NCI-H146 (cell line): ENCODE measurements at regions not wholly inside any gene's neighbourhood (a gene's known extent, or its start where the extent isn't known, plus 50 kb on each side); places are given as distances from the start of the nearest gene placed in this dataset.
A peak's percentile ranks its signal among the peaks of the same experiment; 100 is the strongest.
"Not testable (repeated sequence)": the region's sequence is repeated elsewhere in the genome, so short reads cannot be mapped to it uniquely, and the experiment has no call there.

Source experiments
- DNase-seq: peaks from one replicate; lab custom pipeline; 2025; lab: John Stamatoyannopoulos, UW

- DNase-seq = no peak
Measured at GRCh38 chr3:139095803-139096466, 51.2 kb upstream of the PRR23C start.

DNA sequence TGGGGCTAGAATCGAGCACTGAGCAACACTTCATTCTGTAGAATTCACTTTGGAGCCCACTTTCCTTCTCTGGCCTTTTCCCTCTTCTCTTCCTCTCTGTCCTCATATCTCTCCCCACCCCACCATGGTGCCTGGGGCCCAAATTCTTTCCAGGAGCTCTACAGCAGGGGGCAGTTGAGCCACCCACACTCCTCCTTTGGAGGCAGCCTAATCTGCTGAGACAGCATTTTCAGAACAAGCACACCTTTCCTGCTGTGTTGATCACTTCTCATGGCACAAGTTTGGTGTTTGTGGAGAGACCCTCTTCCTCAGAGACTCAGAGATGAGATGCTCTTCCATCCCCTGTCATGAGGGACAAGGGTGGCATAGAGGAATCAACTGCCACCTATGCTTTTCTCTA, 52.0 kb upstream of the PRR23C start:
- no peak for DNase-seq

DNA sequence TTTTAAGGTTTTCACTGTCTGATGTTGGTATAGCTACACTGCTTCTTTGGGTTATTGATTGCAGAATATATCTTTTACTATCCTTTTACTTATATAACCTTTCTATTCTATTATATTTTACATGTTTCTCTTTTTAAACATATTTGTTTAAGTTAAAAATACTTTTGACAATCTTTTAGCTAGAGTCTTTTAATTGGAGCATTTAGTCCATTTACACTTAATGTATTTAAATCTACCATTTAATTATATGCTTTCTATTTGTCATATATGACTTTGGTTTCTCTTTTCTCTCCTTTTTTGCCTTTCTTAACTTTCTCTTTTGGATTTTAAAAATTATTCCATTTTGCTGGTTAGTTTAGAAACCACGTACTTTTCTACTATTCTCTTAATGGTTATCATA, 53.7 kb upstream of the PRR23C start:
- DNase-seq = no peak

DNA sequence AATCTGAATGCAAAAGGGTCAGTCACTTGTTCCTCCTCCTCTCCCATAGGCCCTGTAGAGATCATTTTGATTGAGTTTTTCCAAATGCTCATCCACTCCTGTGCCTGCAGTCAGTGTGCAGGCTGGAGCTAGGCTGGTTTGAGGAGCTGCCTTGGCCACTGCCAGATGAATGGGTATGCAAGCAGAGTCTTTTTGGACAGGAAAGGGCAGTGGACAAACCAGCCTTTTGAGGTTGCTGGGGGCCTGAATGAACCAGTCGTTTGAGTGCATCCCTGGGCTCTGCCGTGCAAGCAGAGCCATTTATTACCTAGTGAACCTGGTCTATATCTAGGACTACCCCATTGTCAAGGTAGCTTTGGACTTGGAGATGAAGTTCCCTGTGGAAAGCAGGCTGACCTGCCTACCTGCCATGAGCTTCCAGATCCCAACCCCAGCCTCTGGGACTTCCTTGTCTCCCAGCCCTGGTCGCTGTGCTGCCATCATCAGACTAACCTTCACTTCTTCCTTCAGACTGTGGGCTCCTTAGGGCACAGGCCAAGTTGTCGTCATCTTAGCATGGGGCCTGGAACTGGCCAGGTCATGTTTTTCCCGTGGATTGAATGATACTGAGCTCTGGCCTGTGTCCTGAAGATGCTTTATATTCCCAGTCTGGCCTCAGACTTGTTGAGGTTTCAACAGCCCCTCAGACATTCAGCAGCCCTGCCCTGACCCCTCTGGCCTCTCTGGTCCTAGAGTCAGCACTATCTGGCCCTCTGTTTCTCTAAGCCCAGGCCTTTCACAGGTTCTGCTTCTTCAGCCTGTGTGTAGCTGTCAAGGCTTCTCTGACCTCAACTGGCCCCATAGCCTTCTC, 55.5 kb upstream of the PRR23C start:
- no peak for DNase-seq

- DNase-seq = no peak
Measured at GRCh38 chr3:139100821-139101220, 56.1 kb upstream of the PRR23C start.

- no peak for DNase-seq
Measured at GRCh38 chr3:139101396-139101795, 56.7 kb upstream of the PRR23C start.

GRCh38 chr3:139103484-139103883, 58.8 kb upstream of the PRR23C start:
- DNase-seq = no peak

GRCh38 chr3:139104062-139104461, 59.4 kb upstream of the PRR23C start:
- DNase-seq = no peak

- DNase-seq = no peak
Measured at GRCh38 chr3:139105154-139105702, 60.5 kb upstream of the PRR23C start.

DNA sequence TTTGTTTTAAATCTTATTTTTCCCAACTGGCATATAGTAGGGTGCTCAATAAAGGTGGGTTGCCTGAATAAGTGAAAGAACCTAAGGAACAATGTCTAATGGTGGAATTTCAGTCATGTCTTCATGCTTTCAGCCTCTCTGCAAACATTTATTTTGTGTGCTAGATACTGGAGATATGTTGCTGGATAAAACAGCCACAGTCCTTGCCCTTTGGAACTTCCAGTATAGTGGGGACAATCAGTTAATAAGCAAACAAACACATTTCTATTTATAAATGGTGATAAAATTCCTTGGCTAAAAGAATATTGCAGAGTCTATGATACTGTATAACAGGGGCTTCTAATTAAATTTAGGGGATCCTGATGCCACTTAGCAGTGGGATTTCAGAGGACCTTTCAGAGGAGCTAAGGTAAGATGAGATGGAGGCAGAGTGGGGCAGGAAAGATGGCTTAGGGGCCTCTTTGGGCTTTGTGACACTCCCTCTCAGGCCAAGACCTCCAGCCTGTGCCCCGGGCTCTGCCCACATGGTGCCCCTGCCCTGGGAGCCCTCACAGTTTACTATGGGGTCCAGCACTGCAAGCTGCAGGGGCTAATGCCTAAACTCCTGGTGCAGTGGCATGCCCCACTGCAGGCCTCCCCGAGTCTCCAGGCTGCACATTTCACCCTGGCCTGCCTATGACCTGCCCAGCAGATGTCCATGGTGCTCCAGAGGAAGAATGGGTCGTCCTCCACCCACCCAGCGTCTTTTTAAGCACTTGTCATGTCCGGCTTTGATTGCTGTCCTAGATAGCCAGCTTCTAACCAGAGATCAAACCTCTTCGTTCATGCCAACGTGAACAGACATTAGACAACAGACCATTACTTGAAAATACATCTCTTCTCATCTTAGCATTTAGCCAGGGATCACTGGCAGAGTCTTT, 61.6 kb upstream of the PRR23C start:
- DNase-seq = no peak

DNA sequence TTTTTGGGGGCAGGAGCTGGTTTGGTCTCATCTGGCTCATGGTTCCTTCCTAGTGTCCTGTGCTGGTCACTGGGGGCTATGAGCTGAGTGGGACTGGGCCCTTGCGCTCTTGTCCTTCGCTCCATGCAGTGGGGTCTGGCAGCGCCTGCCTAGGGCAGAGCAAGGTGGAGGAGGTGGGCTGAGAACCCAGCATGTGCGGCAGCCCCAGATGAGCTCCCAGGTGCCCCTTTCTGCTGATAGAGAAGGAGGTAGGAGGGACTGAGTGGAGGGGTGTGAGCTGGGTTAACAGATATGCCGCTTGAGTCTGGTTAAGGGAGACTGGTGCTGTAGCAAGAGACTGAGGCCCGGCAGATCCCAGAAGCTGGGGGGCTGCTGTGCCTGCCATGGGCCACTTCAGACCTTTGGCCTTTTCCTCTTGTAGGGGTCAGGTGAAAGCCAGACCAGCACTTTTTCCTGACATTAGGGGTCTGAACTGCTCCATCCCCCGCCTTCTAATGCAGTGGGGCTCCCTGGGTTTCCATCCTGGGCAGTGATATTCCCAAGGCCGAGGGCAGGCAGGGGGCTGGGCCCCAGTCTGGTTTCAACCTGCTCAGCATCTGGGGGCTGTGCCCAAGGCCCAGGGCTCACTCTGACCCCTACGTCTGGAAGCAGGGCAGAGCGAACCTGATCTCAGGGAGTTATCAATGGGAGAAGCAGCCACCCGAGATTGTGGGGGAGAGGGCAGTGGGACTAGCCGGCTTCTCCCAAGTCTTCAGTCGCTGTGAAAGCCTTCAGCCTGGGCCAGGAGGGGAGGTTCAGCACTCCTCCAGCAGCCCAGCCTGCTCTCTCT, 62.9 kb upstream of the PRR23C start:
- DNase-seq = no peak

- DNase-seq = no peak
Measured at GRCh38 chr3:139108253-139108969, 63.7 kb upstream of the PRR23C start.

- DNase-seq = no peak
Measured at GRCh38 chr3:139109271-139109670, 64.6 kb upstream of the PRR23C start.

- DNase-seq = no peak
Measured at GRCh38 chr3:139110072-139110830, 65.6 kb upstream of the PRR23C start.

GRCh38 chr3:139110929-139111328, 66.2 kb upstream of the PRR23C start:
- not testable (repeated sequence) for DNase-seq

DNA sequence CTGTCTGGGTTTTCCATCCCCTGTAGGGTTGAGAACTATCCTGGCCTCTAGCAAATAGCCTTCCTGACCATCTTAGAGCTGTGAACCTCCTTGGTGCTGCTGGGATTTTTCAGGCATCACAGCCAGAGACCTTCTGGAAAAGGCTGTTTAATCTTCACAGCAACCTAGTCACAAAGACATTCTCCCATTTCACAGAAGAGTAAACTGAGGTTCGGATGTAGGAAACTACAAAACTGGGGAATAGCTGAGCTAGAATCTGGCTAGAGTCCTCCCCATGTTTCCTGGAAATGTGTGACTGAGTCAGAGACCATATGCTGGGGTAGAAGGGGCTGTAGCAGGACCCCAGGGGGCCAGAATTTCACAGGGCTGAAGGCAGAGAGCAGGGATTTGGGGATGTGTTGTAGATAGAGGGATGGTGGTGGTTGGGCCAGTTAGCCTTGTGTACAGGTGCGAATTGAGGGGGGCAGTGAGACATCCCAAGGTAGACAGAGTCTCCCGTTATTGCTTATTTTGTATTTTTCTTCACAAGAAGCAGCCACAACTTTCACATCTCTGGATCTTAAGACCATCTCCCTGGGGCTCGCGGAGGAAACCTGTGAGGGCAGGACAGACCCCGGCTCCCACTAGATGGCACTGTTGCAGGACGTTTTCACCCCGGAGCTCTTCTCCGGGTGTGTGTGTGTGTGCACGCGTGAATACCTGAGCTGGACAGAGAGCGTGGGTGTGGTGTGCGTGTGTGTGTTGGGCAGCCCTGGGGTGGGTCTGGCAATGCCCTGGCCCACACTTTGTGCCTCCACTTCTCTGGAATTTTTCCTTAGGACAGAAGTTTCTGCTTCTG, 66.9 kb upstream of the PRR23C start:
- peak; percentile 48 for DNase-seq

DNA sequence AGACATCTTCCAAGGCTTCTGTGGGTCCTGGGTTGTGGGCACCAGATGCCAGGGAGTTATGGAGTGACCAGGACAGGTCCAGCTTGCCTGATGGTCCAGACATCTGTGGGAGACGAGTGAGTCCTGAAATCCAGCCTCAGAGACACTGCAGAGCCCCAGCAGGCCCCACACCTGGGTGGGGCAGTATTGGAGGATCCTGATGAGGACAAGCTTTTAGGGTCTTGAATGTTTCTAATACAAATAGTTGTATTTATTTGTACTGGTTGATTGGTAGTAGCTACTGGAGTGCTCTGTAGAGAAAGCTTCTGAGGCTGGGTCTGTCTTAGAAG, 67.5 kb upstream of the PRR23C start:
- DNase-seq = no peak

DNA sequence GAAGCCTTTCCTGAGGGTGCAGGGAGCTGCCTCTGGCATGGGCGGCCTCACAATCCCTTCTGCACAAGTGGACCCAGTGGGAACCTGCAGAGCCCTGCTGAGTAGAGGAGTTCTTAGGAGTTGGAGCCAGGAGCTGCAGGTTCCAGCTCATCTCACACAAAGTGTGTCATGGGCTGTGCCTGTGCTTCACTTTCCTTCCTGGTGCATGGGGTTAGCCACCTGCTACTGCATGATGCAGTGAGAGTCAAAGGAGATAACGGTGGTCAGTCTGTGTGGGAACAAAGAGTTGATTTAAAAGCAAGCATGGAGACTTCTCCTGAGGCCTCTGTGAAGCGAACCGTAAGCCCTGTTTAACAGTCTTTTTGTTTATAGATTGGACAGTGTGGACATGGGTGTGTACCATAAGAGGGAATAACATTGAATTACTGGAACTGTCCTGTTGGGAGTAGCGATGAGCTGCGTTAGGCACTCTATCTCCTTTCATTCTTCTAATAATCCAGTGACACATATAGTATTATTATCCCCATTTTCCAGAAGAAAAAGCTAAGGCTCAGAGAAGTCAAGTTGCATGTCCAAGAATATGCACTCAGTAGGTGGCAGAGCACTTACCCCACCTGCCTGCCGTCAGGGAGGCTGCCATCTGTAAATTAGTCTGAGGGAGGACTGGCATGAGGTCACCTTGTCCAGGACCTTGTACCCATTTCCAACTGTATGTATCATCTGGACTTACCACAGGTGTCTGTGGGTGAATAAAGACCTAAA, 68.7 kb upstream of the PRR23C start:
- DNase-seq = no peak
